GM18520 (cell line): ENCODE measurements at regions not wholly inside any gene's neighbourhood (a gene's known extent, or its start where the extent isn't known, plus 50 kb on each side); places are given as distances from the start of the nearest gene placed in this dataset.

ENCODE experiments used
- ATAC-seq: cut with Tn5 transposase; IDR thresholded peaks from one replicate; pipeline ENCODE4 v1.9.1; 2021; ENCODE audit not compliant: unreplicated experiment

DNA sequence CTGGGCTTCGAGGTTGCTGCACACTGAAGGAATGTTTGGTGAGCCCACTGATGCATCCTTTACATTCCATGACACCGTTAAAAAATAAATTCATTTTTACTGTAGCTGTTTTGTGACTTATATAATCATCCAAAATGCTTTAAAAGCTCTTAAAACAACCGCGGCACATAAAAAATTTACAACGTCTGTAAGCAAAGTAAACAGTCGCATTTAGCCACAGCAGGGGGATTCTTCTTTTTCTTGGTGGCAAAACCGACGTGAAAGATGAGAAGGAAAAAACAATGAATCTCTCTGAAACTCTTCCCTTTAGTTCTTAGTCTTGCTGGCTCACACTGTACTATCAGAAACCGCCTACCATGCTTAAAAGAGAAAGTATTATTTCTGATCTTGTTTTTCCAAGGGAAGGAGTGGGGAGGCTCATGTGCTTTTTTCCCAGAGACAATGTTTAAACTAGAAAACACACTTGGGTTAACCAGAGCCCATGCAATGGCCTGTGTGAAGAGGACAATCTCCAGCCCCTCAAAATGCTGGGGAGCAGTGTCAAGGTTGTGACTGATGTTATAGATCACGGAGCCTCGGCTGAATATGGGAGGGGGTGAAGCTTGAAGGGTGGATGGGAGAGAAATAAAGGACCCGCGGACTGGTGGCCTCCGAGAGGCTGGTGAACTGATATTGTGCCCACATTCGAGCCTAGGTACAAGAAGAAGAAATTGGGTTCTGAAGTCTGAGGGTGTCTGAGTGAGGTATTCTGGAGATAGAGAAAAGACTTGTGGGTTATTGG is 91.1 kb downstream of the IRF8 start:
- no peak for ATAC-seq

DNA sequence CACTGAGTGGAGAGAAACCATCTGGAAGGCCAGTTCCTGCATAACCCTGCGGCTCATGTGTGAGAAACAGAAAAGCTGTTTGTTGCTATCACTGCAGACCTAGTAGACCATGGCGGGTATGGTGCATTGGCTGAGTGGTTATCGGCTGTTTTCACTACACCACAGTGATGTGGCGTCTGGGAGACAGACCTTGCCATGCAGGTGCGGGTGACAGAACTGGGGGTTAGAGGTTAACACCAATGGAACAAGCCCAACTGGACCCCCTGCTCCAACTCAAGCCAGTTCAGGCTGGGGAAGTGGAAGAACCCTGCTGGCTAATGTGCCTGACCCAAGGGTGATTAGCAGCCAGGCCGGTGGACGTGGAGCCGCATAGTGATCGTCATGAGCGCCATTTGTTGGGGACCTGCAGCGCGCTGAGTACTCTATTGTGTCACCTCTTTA is 91.9 kb downstream of the IRF8 start:
- no peak for ATAC-seq

DNA sequence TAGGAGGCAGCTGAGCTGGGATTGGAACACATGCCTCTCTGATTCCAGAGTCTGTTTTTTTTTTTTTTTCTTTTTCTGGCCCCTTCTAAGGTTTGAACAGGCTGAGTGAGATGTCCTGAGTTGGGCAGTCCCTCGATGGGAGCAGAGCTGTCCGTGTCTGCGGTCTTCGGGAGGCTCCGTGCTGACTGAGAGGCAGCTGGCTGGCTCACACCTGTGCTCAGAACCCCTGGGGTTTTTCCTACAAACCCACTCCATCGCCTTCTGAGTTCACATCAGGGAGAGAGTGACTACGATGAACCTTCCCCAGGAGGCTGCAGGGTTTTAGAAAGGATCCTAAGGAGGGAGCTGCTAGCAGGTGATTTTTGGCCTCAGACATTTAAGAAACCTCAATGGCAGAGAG is 92.5 kb downstream of the IRF8 start:
- no peak for ATAC-seq

DNA sequence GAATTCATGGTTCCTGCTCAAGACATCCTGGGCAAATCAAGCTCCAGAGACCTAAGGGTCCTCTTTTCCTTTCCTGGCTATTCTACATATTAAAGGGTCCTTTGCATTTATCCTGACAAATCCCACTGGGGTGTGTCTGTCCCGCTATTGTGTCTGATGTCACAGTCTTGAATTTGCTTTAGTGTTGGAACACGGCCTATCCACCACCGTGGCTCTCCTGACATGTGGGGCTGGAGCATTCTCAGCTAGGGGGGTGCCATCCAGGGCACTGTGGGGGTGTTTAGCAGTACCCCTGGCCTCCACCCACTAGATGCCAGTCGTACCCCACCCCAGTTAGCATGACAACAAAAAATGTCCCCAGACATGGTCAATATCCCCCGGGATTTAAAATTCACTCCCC is 92.9 kb downstream of the IRF8 start:
- no peak for ATAC-seq

DNA sequence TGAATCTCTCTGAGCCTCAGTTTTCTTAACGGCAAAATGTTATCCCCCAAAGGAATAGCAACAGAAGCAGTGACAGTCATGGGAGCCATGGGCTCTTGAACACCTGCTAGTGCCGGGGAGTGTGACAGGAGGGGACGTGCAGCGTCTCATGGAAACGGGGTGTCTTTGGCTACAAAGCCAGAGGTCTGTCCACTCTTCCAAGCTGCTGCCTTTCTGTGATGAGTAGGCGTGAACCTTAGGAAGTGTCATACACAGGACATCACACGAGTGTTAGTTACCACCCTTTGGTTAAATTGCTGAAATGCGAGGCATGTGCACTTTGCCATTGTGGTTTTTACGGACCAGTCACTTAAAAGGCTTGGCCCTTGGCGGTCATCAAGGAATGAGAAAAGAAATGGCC is 93.4 kb downstream of the IRF8 start:
- no peak for ATAC-seq

DNA sequence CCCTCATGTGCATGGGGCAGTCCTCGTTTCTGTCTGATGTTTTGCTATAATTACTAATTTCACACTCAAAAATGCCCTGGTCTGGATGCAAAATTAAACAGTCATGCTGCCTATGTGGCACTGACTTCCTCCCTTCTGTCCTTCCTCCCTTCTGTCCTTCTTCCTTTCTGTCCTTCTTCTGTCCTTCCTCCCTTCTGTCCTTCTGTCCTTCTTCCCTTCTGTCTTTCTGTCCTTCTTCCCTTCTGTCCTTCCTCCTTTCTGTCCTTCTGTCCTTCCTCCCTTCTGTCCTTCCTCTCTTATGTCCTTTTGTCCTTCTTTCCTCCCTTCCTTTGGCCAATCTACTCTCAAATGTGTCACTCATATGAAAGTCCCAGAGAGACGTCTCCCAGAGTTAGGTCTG is 93.8 kb downstream of the IRF8 start:
- no peak for ATAC-seq

DNA sequence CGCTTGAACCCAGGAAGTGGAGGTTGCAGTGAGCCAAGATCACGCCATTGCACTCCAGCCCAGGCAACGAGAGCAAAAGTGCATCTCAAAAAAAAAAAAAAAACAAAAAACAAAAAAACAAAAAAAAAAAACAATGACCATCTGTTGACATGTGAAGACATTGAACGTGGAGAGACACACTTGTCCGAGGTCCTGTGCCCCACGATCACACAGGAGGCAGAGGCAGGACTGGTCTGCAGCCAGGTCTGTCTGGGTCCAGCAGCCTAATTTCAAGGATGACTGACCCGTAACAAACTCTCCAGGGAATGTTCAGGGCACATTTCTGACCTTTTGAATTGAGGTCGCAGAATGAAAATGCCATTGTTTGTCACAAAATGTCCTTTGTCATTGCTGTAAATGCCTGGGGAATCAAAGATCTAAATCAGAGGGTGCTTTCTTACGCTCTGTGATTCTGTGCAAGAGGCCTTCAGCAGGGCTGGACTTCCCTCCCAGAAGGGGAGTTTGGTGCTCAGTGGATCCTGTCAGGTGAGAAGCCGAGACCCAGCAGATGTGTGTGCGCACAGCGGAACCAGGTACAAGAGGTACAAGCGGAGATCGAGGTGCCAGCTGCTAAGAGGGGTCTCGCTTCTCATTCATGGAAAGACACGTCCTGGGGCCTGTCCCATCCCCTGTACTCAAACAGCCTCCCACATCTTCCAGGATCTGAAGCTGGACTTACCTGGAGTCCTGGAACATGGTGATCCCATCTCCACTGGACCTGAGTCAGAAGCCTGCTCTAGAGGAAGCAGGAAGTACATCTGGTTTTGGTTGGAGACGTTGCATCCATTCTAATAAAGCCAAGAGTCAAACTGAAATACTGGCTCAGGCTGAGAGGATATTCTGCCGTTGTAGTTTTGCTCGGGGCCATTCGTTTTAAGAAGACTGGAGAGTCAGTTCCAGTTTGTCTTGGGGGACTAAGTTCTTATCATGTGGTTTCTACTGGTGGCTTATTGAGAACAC is 95.8 kb downstream of the IRF8 start:
- ATAC-seq = no peak

DNA sequence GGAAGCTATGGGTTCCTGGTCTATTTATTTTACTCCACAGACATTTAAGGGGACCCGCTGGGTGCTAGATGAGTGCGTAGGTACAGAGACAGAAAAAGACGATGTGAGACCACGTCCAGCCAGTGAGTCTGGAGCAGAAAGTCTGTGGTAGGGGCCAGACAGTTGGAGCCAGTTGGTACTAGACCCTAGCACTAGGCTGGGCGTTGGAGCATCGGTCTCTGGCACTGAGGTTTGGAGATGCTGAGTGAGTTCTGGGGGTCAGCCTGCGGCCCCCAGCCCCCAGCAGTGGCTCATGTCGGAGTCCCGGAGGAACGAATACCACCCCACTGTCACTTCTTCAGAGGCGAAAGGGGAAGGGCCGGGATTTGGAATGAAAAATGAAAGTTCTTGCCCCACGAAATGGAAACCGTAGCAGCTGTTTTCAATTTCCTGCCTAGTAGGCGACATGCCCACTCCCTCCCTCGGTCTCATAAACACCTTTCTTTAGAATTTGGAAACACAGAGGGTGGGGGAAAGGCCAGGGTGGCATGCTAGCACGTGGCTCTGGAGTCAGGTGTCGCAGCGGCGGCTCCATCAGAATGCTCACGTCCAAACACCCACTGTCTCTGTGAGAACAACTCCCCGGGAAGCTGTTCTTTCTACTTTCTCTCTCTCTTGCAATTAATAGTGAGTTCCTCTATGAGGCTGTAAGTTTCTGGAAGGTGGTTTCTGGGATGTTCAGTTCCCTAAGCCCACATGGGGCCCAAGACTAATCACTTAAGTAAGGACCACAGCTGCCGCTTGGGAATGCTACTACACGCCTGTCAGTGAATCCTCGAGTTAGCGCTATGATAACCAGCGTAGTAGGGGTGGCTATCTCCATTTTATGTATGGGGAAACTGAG is 96.8 kb downstream of the IRF8 start:
- ATAC-seq = no peak

DNA sequence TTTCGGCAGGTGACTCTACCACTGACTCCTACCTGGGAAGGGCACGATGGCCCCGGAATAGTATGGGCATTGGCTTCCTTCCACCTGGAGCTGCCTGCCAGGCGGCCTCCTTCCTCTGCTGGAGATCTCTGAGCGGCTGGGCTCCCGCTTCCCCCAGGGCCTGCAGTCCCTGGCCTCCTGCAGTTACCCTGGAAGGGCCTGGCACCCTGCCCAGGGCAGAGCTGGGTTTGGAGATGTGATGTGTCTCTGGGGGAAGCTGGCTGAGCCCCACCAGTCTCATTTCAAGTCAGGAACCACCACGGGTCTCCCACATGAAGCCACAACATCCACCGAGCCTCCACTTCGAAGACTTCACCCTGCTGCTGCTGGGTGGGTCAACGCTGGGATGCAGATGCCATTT is 97.9 kb downstream of the IRF8 start:
- no peak for ATAC-seq

DNA sequence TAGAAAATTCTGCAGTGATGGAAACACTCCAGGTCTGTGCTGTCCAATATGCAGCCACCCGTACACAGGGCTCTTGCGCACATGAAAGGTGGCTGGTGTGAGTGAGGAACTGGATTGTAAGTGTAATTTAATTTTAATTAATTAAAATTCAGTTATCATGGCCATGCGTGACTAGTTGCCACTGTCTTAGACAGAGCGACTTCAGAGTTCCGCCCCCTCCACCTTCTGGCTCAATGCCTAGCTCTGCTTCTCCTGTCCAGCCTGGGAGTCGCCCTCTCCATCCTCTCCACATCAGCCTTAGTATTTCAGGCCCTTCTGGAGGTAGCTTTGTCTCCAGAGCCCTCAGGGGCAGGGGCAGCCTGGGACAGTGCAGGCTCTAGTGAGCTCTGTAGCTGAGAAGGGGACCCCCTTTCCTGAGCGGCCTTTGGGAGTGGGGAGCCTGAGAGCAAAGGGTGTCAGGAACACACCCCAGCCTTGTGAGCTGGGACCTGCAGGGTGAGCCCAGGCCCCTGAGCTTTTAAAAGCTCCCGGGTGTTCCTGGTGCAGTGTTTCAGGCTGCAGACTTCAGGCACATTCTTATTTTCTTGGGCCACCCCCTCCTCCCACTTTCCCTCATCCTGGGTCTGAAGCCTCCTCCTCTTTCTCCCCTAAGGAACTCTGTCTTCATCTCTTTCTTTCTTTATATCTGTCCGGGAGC is 99.4 kb downstream of the IRF8 start:
- no peak for ATAC-seq

DNA sequence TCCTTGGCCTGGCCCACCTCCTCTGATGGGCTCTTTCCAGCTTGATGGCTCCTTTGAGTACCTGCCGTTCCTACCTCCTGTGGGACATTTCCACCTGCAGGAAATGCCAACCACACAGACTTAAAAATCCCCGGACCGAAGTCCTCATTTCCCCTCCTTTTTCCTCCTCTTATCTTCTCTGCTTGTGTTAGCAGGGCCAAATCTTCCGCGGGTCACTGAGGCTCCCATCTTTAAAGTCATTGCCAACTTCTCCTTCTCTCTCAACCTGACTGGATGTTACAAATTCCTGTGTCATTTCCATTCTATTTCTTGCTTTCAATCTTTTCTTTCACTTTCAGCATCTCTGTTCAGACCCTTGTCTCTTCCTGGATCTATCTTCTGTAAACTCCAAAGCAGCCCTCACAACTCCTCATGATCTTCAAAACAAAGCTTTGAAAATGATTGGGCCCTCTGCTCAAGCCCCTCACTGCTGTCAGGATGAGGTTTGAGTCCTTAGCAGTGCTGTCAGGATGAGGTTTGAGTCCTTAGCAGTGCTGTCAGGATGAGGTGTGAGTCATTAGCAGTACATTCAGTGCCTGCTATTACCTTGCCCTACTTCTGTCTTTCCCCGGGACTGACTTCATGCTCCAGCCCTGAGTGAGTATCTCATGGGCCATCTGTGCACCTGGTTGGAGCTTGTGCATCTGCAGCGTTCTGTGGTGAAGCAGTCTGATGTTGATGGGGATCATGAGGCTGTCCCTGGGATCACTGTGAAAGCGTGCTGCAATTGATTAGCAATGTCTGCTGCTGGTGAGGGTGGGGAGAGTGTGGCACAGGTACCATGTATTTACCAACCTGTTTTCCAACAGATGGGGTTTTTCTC is 100.1 kb downstream of the IRF8 start:
- ATAC-seq = no peak

DNA sequence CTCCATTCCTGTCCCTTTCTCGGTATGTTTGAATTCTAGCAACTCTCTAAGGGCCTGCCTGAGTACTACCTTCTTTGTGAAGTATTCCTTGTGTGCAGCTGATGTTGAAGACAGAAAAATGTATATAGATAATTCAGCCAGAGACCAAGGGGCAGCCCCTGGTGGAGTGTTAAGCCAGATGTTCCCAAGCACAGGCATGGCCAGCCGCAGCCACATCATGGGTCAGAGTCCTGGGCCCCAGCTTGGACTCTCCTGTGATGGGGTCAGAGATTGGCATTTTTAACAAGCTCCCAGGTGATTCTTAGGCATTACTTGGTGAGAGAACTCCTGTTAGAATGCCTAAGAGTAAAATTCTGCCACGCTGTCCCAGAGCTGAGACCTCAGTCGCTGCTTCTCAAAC is 100.8 kb downstream of the IRF8 start:
- ATAC-seq = no peak

DNA sequence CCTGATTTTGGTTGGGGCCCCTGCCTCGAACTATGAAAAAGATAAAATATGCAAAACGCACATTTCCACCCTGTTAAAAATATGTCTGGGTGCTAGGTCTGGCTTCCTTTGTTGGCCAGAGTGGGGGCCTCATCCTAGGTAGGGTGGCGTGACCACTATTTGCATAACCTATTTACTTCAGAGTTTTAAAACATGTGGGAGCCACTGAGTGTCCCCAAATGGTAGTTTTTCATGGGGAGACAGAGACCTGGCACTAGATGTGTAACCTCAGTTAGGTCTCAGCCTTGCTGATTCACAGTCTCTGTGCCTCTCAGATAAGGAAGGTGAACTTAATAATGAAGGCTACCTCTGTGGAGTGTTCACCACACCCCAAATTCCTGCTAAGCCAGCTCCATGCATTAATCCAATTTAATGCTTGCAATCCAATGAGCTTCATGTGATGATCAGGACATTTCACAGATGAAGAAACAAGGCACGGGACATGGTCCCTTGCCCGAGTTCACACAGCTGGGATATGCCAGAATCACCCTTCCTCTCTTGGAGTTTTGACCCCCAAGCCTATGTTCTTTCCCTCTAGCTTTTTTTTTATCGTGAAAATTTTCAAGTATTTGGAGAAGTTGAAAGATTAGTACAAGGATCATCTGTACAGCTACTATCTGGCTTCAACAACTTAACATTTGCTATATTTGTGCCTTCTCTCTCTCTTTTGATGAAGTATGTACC is 103.4 kb downstream of the IRF8 start:
- ATAC-seq = peak; percentile 72

DNA sequence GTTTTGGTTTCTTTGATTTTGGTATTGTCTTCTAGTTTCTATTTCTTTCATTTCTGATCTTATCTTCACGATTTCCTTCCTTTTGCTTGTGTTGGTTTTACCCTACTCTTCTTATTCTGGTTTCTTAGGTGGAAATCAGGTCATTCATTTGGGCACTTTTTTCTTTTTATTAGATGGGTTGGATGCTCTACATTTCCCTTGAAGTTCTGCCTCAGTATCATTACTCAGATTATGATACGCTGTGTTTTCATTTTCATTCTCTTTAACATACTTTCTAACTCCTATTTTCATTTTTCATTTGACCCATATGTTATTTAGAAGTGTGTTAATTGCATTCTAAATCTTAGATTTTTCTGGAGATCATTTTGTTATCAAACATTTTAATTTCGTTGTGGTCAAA is 108.6 kb downstream of the IRF8 start:
- ATAC-seq = no peak

DNA sequence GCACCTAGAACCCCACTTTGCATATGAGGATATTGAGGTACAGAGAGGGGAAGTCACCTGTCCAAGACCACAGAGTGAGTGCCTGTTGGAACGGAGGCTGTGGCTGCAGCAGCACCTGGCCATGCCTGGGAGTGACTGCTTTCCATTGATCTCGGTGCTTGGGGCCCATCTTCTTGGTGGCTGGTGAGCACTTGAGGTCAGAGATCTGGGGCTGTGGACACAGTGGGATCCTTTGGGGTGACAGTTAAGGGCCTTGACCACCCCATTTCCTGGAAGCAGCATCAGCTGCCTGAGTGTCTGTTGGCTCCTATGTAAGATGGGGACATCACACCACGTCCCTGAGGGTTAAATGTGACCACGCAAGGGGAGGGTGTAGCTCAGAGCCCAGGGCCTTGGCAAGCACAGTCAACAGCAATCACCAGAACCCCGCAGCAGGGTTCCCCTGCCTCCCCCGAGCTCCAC is 111.7 kb downstream of the IRF8 start:
- no peak for ATAC-seq

DNA sequence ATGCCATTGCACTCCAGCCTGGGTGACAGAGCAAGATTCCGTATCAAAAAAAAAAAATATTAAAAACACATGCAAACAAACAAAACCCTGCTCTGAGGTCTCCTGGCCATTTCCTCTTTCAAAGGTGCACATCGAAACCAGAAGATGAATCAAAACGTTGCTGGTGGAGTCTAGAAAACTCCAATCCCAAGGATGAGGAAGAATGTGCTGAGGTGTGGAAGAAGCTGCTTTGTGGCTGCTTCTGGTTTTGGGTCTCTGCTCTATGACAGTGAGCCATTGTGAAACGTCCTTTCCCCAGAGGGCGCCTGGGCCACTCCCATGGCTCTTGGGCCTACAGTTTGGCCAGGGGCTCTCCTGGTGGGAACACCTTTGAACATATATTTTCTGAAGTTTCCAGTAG is 112.6 kb downstream of the IRF8 start:
- no peak for ATAC-seq

DNA sequence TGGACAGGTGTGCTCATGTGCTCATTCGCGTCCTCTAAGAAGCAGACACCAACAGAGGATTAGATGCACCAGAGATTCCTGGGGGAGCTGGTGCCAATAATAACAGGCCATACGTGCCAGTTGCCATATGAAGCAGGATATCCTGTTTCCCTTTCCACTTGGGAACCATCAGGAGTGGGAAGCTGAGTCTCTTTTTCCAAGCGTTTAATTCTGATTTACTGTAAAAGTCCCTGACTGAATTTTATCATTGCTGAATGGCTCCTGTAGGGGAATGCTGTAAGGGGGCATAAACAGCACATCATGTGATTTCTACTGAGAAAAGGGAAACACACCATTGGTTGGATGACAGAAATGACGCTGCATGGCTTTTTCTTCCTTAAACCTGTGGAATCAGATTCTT is 113.3 kb downstream of the IRF8 start:
- ATAC-seq = no peak

DNA sequence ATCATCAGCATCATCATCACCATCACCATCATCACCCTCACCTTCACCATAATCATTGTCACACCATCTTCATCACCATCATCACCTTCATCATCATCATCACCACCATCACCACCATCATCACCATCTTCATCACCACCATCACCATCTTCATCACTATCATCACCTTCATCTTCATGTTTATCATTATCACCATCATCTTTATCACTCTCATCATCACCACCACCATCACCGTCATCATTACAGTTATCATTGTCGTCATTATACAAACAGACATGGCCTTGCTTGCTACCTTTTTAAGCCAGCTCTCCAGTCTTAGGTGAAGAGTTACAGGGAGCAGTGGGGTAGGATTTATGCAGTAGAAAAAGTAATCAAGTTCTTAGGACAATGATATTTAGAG is 114.9 kb downstream of the IRF8 start:
- no peak for ATAC-seq

DNA sequence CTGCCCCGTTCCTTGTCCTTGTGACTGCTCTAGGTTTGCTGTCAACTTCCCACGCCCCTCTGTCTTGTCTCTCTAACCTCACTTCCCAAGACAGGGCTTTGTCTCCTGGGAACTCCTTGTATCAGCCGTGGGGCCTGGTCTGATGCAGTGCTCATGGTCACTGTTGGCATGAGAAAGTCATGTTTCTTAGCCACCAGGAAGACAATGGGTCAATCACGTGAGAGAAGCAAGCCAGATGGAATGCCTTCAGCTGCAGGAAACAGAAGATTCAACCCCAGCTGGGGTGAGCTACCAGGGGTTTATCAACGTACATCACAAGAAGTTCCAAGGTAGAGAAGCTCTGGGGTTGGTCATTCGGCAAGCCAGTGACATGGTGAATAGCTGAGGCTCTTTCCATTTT is 116.6 kb downstream of the IRF8 start:
- ATAC-seq = no peak
